Memory B cell (primary cell): ENCODE measurements at regions not wholly inside any gene's neighbourhood (a gene's known extent, or its start where the extent isn't known, plus 50 kb on each side); places are given as distances from the start of the nearest gene placed in this dataset.

Experiments used
- ATAC-seq: fragments of 150-1000 bp; cut with Tn5 transposase; 2 replicates; pipeline ENCODE4 v1.10.0; 2021; ENCODE audit warnings: low read depth, mild to moderate bottlenecking, moderate library complexity
- DNase-seq, 2 donors: peaks; one replicate each; pipeline ENCODE4 v3.0.0; 2022; ENCODE audit warnings: low spot score in 2 of 2
- H3K27ac Mint-ChIP-seq: one replicate; pipeline ENCODE4 v1.8.0; 2022; ENCODE audit warnings: mild to moderate bottlenecking, moderate library complexity, mixed read lengths
- H3K27me3 Mint-ChIP-seq: one replicate; pipeline ENCODE4 v1.8.0; 2022; ENCODE audit warnings: mixed read lengths
- H3K36me3 Mint-ChIP-seq: one replicate; pipeline ENCODE4 v1.8.0; 2022; ENCODE audit warnings: mild to moderate bottlenecking, mixed read lengths
- H3K4me1 Mint-ChIP-seq: one replicate; pipeline ENCODE4 v1.8.0; 2022; ENCODE audit warnings: mixed read lengths
- H3K4me3 Mint-ChIP-seq: one replicate; pipeline ENCODE4 v1.8.0; 2022; ENCODE audit warnings: mild to moderate bottlenecking, moderate library complexity, mixed read lengths
- H3K9me3 Mint-ChIP-seq: one replicate; pipeline ENCODE4 v1.8.0; 2022; ENCODE audit warnings: mixed read lengths

DNA sequence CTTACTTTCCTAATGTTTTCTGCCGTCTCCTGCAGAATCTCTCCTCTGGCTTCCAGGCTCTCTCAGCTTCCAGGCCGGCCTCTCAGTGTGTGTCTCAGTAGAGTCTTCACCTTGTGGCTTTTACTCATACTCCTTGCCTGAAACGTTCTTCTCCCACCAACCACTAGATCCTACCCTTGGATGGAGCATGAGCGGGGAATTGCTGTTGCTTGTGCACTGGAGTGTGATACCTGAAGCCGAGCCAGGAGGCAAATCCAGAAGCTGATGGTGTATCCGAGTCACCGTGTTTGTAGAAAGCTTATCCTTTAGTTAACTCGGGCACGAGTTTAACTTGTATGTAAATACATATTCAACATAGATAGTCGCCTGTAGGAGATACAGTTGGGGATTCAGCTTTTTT is 285.0 kb upstream of the C2CD4B start:
- ATAC-seq (no peak), DNase-seq (no peak)
- H3K9me3 Mint-ChIP-seq, result no peaks in the 10 kb centered on the region
- peaks cover 3% of the 10 kb centered on the region for H3K27me3 Mint-ChIP-seq
- no peaks in the 10 kb centered on the region for H3K4me1 Mint-ChIP-seq
- H3K27ac Mint-ChIP-seq, result no peak overlapping the region
- no peaks in the 10 kb centered on the region for H3K36me3 Mint-ChIP-seq
- H3K4me3 Mint-ChIP-seq, result no peak overlapping the region

- H3K36me3 Mint-ChIP-seq, result no peaks in the 10 kb centered on the region
- H3K27ac Mint-ChIP-seq, result no peak overlapping the region
- ATAC-seq, result no peak
- H3K4me1 Mint-ChIP-seq, result no peaks in the 10 kb centered on the region
- DNase-seq, result no peak
- H3K4me3 Mint-ChIP-seq, result no peak overlapping the region
- peaks cover 3% of the 10 kb centered on the region for H3K27me3 Mint-ChIP-seq
- no peaks in the 10 kb centered on the region for H3K9me3 Mint-ChIP-seq
Observed at GRCh38 chr15:62452026-62452425, 286.9 kb upstream of the C2CD4B start.

GRCh38 chr15:62452667-62453066 is 287.6 kb upstream of the C2CD4B start:
- Mint-ChIP-seq H3K9me3 (no peaks in the 10 kb centered on the region), H3K4me3 (no peak overlapping the region), H3K4me1 (no peaks in the 10 kb centered on the region), H3K36me3 (no peaks in the 10 kb centered on the region), H3K27me3 (peaks cover 2% of the 10 kb centered on the region), H3K27ac (no peak overlapping the region)
- DNase-seq (no peak), ATAC-seq (no peak)

GRCh38 chr15:62453375-62453774 is 288.3 kb upstream of the C2CD4B start:
- DNase-seq, result no peak
- Mint-ChIP-seq H3K4me1 (no peaks in the 10 kb centered on the region), H3K27me3 (peaks cover 2% of the 10 kb centered on the region), H3K36me3 (no peaks in the 10 kb centered on the region), H3K4me3 (no peak overlapping the region), H3K27ac (no peak overlapping the region), H3K9me3 (no peaks in the 10 kb centered on the region)
- no peak for ATAC-seq

- no peak for ATAC-seq
- no peaks in the 10 kb centered on the region for H3K36me3 Mint-ChIP-seq
- no peaks in the 10 kb centered on the region for H3K4me1 Mint-ChIP-seq
- no peaks in the 10 kb centered on the region for H3K9me3 Mint-ChIP-seq
- H3K27me3 Mint-ChIP-seq, result peaks cover 2% of the 10 kb centered on the region
- no peak overlapping the region for H3K4me3 Mint-ChIP-seq
- H3K27ac Mint-ChIP-seq, result no peak overlapping the region
- no peak for DNase-seq
Observed at GRCh38 chr15:62453981-62454380, 288.9 kb upstream of the C2CD4B start.

GRCh38 chr15:62454567-62455172 is 289.6 kb upstream of the C2CD4B start:
- H3K4me1 Mint-ChIP-seq, result no peaks in the 10 kb centered on the region

GRCh38 chr15:62455441-62455921 is 290.4 kb upstream of the C2CD4B start:
- no peaks in the 10 kb centered on the region for H3K9me3 Mint-ChIP-seq
- no peaks in the 10 kb centered on the region for H3K36me3 Mint-ChIP-seq
- H3K27ac Mint-ChIP-seq, result no peak overlapping the region
- ATAC-seq (no peak), DNase-seq (no peak)
- no peaks in the 10 kb centered on the region for H3K27me3 Mint-ChIP-seq
- no peaks in the 10 kb centered on the region for H3K4me1 Mint-ChIP-seq
- H3K4me3 Mint-ChIP-seq, result no peak overlapping the region

More at GRCh38 chr15:62454567-62455172, 289.6 kb upstream of the C2CD4B start:
- no peak overlapping the region for H3K27ac Mint-ChIP-seq
- no peak overlapping the region for H3K4me3 Mint-ChIP-seq
- H3K36me3 Mint-ChIP-seq, result no peaks in the 10 kb centered on the region
- H3K9me3 Mint-ChIP-seq, result no peaks in the 10 kb centered on the region
- DNase-seq (no peak), ATAC-seq (no peak)
- H3K27me3 Mint-ChIP-seq, result peaks cover 2% of the 10 kb centered on the region

- DNase-seq (no peak), ATAC-seq (no peak)
- H3K36me3 Mint-ChIP-seq, result no peaks in the 10 kb centered on the region
- no peaks in the 10 kb centered on the region for H3K4me1 Mint-ChIP-seq
- H3K27me3 Mint-ChIP-seq, result no peaks in the 10 kb centered on the region
- no peaks in the 10 kb centered on the region for H3K9me3 Mint-ChIP-seq
- no peak overlapping the region for H3K27ac Mint-ChIP-seq
- no peak overlapping the region for H3K4me3 Mint-ChIP-seq
Observed at GRCh38 chr15:62456011-62456920, 291.2 kb upstream of the C2CD4B start.

GRCh38 chr15:62457100-62457499 is 292.0 kb upstream of the C2CD4B start:
- no peaks in the 10 kb centered on the region for H3K36me3 Mint-ChIP-seq
- DNase-seq (no peak), ATAC-seq (no peak)
- no peak overlapping the region for H3K27ac Mint-ChIP-seq
- H3K4me1 Mint-ChIP-seq, result no peaks in the 10 kb centered on the region
- no peaks in the 10 kb centered on the region for H3K9me3 Mint-ChIP-seq
- H3K27me3 Mint-ChIP-seq, result peaks cover 2% of the 10 kb centered on the region
- no peak overlapping the region for H3K4me3 Mint-ChIP-seq

GRCh38 chr15:62459875-62460274 is 294.8 kb upstream of the C2CD4B start:
- ATAC-seq, result no peak
- no peaks in the 10 kb centered on the region for H3K9me3 Mint-ChIP-seq
- H3K27me3 Mint-ChIP-seq, result peaks cover 4% of the 10 kb centered on the region

GRCh38 chr15:62462268-62462667 is 297.2 kb upstream of the C2CD4B start:
- Mint-ChIP-seq H3K9me3 (no peaks in the 10 kb centered on the region), H3K4me1 (no peaks in the 10 kb centered on the region), H3K4me3 (no peak overlapping the region), H3K27me3 (peaks cover 6% of the 10 kb centered on the region), H3K36me3 (no peaks in the 10 kb centered on the region), H3K27ac (no peak overlapping the region)
- no peak for DNase-seq
- no peak for ATAC-seq

More at GRCh38 chr15:62459875-62460274, 294.8 kb upstream of the C2CD4B start:
- H3K27ac Mint-ChIP-seq, result no peak overlapping the region
- no peaks in the 10 kb centered on the region for H3K36me3 Mint-ChIP-seq
- H3K4me1 Mint-ChIP-seq, result no peaks in the 10 kb centered on the region
- DNase-seq, result no peak
- no peak overlapping the region for H3K4me3 Mint-ChIP-seq

DNA sequence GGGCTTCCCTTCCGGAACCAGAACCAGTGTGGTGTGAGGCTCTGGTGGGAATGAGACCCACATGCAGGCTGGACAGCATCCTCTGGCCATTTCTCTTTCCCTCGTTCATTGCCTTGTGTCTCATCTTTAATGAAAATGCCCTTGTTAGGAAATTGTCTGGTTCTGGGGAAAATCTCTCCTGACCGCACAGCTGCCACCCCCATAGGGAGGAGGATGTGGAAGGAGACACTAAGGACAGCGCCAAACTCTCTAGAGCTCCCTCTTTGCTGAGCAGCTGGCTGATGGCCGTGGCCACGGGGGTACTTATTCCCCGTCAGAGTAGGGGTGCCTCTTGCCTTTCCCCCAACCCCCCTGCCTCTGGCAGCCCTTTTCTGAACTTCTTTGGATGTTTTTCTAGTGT is 297.6 kb upstream of the C2CD4B start:
- no peak for ATAC-seq
- no peaks in the 10 kb centered on the region for H3K36me3 Mint-ChIP-seq
- no peak for DNase-seq
- no peaks in the 10 kb centered on the region for H3K9me3 Mint-ChIP-seq
- H3K4me1 Mint-ChIP-seq, result no peaks in the 10 kb centered on the region
- no peak overlapping the region for H3K27ac Mint-ChIP-seq
- peaks cover 6% of the 10 kb centered on the region for H3K27me3 Mint-ChIP-seq
- no peak overlapping the region for H3K4me3 Mint-ChIP-seq

DNA sequence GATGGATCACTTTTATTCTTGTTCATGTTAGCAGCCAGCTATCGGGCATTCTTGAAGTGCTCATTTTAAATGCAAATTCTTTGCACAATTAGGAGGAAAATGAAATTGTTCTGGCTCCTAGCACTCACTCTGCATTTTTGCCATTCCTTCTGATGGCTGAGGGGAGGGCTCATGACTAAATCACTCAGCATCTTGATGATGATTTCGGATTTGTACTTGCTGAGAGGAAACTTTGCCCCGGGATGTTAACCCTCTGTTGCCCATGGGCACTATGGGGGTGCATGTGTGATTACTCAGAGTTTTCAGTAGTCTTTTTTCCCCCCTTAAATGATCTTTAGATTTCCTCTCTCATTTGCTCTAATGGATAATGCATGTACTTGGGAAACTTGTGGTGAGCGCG is 299.6 kb upstream of the C2CD4B start:
- ATAC-seq (no peak), DNase-seq (no peak)
- Mint-ChIP-seq H3K9me3 (no peaks in the 10 kb centered on the region), H3K4me1 (no peaks in the 10 kb centered on the region), H3K27me3 (peaks cover 6% of the 10 kb centered on the region), H3K27ac (no peak overlapping the region), H3K4me3 (no peak overlapping the region), H3K36me3 (no peaks in the 10 kb centered on the region)

GRCh38 chr15:62465173-62465572 is 300.1 kb upstream of the C2CD4B start:
- no peak overlapping the region for H3K4me3 Mint-ChIP-seq
- no peaks in the 10 kb centered on the region for H3K4me1 Mint-ChIP-seq
- ATAC-seq, result no peak
- no peaks in the 10 kb centered on the region for H3K36me3 Mint-ChIP-seq
- H3K27me3 Mint-ChIP-seq, result peaks cover 7% of the 10 kb centered on the region
- no peak for DNase-seq
- no peak overlapping the region for H3K27ac Mint-ChIP-seq
- H3K9me3 Mint-ChIP-seq, result no peaks in the 10 kb centered on the region
